Dermis blood vessel endothelial cell (primary cell): ENCODE measurements at regions not wholly inside any gene's neighbourhood (a gene's known extent, or its start where the extent isn't known, plus 50 kb on each side); places are given as distances from the start of the nearest gene placed in this dataset.
"Not testable (repeated sequence)": the region's sequence is repeated elsewhere in the genome, so short reads cannot be mapped to it uniquely, and the experiment has no call there.

ENCODE experiments used
- DNase-seq: peaks from one replicate; pipeline ENCODE4 v3.0.0; 2010

GRCh38 chr4:159410076-159410777 is 307.3 kb downstream of the RAPGEF2 start:
- DNase-seq = no peak

GRCh38 chr4:159410891-159411290 is 308.0 kb downstream of the RAPGEF2 start:
- no peak for DNase-seq

GRCh38 chr4:159413306-159413943 is 310.5 kb downstream of the RAPGEF2 start:
- DNase-seq = peak; percentile 27

- no peak for DNase-seq
These were observed 311.4 kb downstream of the RAPGEF2 start for GRCh38 chr4:159414305-159414704.

- no peak for DNase-seq
These were observed 313.2 kb downstream of the RAPGEF2 start for GRCh38 chr4:159416073-159416472.

- no peak for DNase-seq
These were observed 314.1 kb downstream of the RAPGEF2 start for GRCh38 chr4:159416996-159417395.

GRCh38 chr4:159420162-159421057 is 317.5 kb downstream of the RAPGEF2 start:
- no peak for DNase-seq

- DNase-seq = not testable (repeated sequence)
These were observed 318.2 kb downstream of the RAPGEF2 start for GRCh38 chr4:159421058-159421419.

- no peak for DNase-seq
These were observed 319.1 kb downstream of the RAPGEF2 start for GRCh38 chr4:159422019-159422418.

GRCh38 chr4:159422626-159423025 is 319.7 kb downstream of the RAPGEF2 start:
- no peak for DNase-seq

GRCh38 chr4:159425737-159426305 is 322.9 kb downstream of the RAPGEF2 start:
- no peak for DNase-seq

GRCh38 chr4:159428293-159428692 is 325.4 kb downstream of the RAPGEF2 start:
- DNase-seq = no peak

GRCh38 chr4:159428975-159429692 is 326.3 kb downstream of the RAPGEF2 start:
- peak; percentile 64 for DNase-seq

GRCh38 chr4:159429693-159430035 is 326.8 kb downstream of the RAPGEF2 start:
- no peak for DNase-seq

GRCh38 chr4:159430896-159431295 is 328.0 kb downstream of the RAPGEF2 start:
- DNase-seq = no peak

GRCh38 chr4:159432436-159432835 is 329.6 kb downstream of the RAPGEF2 start:
- DNase-seq = no peak

GRCh38 chr4:159433337-159433736 is 330.5 kb downstream of the RAPGEF2 start:
- no peak for DNase-seq

- no peak for DNase-seq
These were observed 331.4 kb downstream of the RAPGEF2 start for GRCh38 chr4:159434114-159434870.

GRCh38 chr4:159434871-159435241 is 332.0 kb downstream of the RAPGEF2 start:
- no peak for DNase-seq

GRCh38 chr4:159435561-159436023 is 332.7 kb downstream of the RAPGEF2 start:
- DNase-seq = peak; percentile 15

GRCh38 chr4:159443975-159444374 is 341.1 kb downstream of the RAPGEF2 start:
- DNase-seq = no peak

GRCh38 chr4:159444678-159445077 is 341.8 kb downstream of the RAPGEF2 start:
- DNase-seq = peak; percentile 41
